ENCODE measurements at regions not wholly inside any gene's neighbourhood (a gene's known extent, or its start where the extent isn't known, plus 50 kb on each side); places are given as distances from the start of the nearest gene placed in this dataset.

GRCh38 chr20:50393990-50394561 is 116.1 kb upstream of the PTPN1 start:
- no peak for DNase-seq (ENCODE audit: low read depth)

DNA sequence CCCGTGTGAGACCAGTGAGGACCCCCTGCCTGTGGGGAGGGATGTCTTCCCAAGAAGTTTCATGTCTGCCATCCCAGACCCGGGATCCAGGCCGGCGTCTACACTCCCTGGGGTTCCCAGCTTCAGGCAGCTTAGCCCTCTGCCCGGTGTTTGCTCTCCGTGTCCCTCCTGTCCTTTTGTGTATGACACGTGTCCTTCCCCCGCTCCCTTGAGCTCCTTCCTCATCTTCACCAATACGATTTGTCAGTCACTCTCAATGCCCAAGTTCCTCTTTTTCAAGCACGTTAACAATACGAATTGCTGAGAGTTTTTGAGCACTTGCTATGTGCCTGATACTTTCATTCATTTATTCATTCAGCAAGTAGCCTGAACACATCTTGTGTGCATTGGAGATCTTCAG is 115.6 kb upstream of the PTPN1 start:
- no peak for DNase-seq (ENCODE audit: low read depth)

DNA sequence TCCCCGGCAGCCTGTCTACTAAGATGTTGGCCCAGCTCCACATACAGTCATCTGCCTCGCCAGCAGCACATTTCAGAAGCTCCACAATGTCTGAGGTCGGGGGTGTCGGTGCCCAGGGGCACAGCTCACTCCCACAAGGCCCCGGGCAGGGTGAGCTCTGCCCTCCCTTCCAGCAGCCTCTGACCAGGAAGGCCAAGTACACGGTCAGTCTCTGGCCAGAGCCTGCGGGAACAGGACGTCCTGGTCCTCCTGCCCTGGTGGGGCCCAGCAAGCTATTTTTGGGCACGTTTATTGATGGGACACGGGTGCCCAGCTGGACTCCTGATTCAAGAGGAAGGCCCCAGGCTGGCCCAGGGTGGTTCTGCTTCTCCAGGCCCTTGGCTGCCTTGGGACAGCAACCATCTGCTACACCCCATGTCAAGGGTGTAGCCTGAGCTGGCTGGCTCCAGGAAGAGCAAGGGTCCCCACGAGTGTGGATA is 114.9 kb upstream of the PTPN1 start:
- DNase-seq (ENCODE audit: low read depth) = no peak

GRCh38 chr20:50395914-50396488 is 114.2 kb upstream of the PTPN1 start:
- no peak for DNase-seq (ENCODE audit: low read depth)

- no peak for DNase-seq (ENCODE audit: low read depth)
Measured at GRCh38 chr20:50396623-50397022, 113.6 kb upstream of the PTPN1 start.

DNA sequence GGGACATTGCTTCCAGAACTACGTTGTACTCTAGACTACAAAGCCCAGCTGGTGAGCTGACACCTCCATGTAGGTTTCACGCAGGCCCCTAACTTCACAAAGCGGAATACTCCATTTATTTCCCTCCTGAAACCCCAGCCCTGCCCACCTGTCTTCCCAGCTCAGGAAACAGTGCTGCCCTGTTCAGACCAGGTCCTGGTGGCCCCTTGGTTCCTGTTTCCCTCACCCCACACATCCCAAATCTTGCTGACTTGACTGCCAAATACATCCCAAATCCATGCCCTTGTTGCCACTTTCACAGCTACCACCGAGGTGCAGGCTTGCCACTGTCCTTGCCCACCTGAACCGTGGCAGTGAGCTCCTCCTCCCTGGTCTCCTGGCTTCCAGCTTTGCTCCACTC is 113.1 kb upstream of the PTPN1 start:
- DNase-seq (ENCODE audit: low read depth) = no peak

DNA sequence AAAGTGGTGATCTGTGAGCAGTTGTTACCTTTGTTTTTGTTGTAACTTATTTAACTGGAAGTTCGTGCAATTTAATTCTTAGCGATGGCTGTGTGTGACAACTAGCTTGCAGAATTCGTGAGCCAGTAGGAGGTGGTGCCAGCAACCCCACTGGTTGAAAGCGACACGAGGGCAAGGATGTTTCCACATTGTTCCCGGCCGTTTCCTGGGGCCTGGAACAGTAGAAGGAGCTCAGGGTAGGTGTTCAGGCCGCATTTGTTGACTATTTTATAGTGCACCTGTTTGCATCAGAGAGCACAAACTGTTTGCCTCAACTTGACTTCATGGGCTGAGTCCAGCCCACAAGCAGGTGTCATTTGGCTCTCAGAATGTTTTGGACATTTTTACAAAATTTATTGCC is 112.1 kb upstream of the PTPN1 start:
- DNase-seq (ENCODE audit: low read depth) = no peak

DNA sequence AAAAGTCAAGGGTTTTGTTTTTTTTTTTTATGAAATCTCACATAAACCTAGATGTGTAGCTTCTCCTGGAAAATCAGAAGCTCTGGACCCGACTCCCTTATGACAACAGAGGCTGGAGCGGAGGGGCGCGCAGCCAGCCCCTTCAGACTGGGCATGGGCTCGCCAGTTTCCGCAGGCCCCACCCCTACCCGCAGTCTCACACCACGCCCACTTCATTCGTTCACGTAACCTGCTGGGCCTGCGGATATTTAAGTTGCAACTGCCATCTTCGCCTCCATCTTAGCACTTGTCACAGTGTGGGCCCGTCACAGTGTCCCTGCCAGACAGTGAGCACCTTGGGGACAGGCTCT is 111.7 kb upstream of the PTPN1 start:
- DNase-seq (ENCODE audit: low read depth) = no peak

GRCh38 chr20:50398821-50399554 is 111.2 kb upstream of the PTPN1 start:
- no peak for DNase-seq (ENCODE audit: low read depth)

GRCh38 chr20:50399555-50399916 is 110.6 kb upstream of the PTPN1 start:
- no peak for DNase-seq (ENCODE audit: low read depth)

GRCh38 chr20:50399917-50400704 is 110.1 kb upstream of the PTPN1 start:
- DNase-seq (ENCODE audit: low read depth) = no peak

- no peak for DNase-seq (ENCODE audit: low read depth)
Measured at GRCh38 chr20:50400705-50401586, 109.2 kb upstream of the PTPN1 start.

- DNase-seq (ENCODE audit: low read depth) = no peak
Measured at GRCh38 chr20:50401587-50402418, 108.4 kb upstream of the PTPN1 start.

GRCh38 chr20:50403565-50404418 is 106.4 kb upstream of the PTPN1 start:
- no peak for DNase-seq (ENCODE audit: low read depth)

DNA sequence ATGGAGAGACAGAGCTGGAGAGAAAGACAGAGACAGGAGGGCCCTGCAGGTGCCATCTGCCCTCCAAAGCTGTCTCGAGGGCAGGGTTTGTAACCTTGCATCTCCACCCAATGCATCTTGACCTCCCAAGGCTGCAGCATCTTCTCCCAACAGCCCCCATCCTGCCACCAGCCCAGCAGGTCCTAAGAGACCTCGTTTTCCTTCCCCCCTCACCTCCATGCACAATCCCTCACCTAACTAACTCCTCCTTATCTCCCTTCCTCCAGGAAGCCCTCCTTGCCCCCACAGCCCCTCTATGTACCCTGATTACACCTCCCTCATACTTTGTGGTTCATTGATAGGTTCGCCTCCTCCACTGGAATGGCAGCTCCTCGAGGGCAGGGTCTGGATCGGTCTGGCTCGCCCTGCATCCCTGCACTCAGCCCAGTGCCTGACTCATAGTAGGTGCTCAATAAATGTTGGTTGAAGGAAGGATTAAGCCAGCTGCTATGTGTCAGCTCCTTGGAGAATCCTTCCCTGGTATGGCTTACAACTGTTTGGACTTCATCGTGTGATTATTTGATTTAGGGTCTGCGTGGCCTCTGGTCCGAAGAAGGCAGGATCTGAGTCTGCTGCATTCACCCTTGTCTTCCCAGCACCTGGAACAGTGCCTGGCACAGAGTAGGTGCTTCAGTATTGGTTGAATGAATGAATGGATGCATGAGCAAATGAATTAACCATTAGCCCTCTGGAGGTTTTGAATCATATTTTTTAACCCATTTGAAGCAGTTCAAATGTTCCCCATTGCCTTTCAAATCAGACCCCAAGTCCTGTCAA is 105.6 kb upstream of the PTPN1 start:
- no peak for DNase-seq (ENCODE audit: low read depth)

- DNase-seq (ENCODE audit: low read depth) = no peak
Measured at GRCh38 chr20:50405235-50405914, 104.8 kb upstream of the PTPN1 start.

GRCh38 chr20:50405915-50406609 is 104.1 kb upstream of the PTPN1 start:
- no peak for DNase-seq (ENCODE audit: low read depth)

- no peak for DNase-seq (ENCODE audit: low read depth)
Measured at GRCh38 chr20:50406610-50407136, 103.5 kb upstream of the PTPN1 start.

All from stimulated activated CD4-positive, alpha-beta T cell treated with anti-CD3 and anti-CD28 coated beads, Interleukin-2, amount 100 ng/mL, for 4 hours (primary cell).